AG04449 (cell line): ENCODE measurements at regions not wholly inside any gene's neighbourhood (a gene's known extent, or its start where the extent isn't known, plus 50 kb on each side); places are given as distances from the start of the nearest gene placed in this dataset.

Experiments
- CTCF ChIA-PET: fragments of 350-600 bp; formaldehyde crosslinking; extraction: SDS; loops from one replicate; lab custom pipeline; 2021; ENCODE audit warnings: antibody characterized with exemption; lab: Yijun Ruan, JAX
- POLR2A ChIA-PET: fragments of 400-600, 350-600 bp; formaldehyde crosslinking; extraction: SDS; loops from one replicate; lab custom pipeline; 2020; ENCODE audit warnings: antibody characterized with exemption, inconsistent platforms; lab: Yijun Ruan, JAX
- DNase-seq: peaks from one replicate; pipeline ENCODE4 v3.0.0-alpha.2; 2010; ENCODE audit warnings: low read depth, low spot score
- H3K4me3 ChIP-seq: 2 replicates; pipeline ENCODE4 v1.5.1; 2011; ENCODE audit warnings: low read depth, mild to moderate bottlenecking, control low read depth, low read length
- TF ChIP-seq, protein P1 (sequence below): IDR thresholded peaks from one replicate; pipeline ENCODE4 v1.5.1; 2011; ENCODE audit warnings: mild to moderate bottlenecking, moderate library complexity, low read length, control low read depth, inconsistent platforms; ENCODE audit not compliant: insufficient read depth; ENCODE audit errors: missing control alignments

DNA sequence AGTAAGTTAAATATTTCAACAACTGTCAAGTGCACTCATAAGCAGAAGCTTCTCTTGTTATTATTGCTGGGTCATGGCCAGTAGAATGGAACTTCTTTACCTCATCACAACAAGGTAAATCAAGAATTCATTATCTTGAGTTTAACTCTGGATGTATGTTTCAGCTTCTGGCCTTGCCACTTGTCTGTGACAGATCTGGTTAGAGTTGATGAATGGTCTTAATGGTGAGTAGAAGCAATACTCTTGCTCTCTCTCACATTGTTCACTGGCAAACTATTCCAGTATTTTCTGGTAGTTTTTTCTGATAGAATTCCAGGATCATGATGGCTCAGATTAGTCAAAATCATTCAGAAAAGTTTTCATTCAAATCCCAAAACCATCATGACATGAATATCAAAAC lies 51.3 kb upstream of the NR4A2 start:
- no peak for DNase-seq
- ChIA-PET CTCF (interaction anchor here (1.0 kb wide), 1 partner anchor 810 kb away, joined by 3 read pairs; no protein-coding TSS in a partner anchor), POLR2A (no interaction called here)
- H3K4me3 ChIP-seq = no peak overlapping the region
- TF ChIP-seq, protein P1, sequence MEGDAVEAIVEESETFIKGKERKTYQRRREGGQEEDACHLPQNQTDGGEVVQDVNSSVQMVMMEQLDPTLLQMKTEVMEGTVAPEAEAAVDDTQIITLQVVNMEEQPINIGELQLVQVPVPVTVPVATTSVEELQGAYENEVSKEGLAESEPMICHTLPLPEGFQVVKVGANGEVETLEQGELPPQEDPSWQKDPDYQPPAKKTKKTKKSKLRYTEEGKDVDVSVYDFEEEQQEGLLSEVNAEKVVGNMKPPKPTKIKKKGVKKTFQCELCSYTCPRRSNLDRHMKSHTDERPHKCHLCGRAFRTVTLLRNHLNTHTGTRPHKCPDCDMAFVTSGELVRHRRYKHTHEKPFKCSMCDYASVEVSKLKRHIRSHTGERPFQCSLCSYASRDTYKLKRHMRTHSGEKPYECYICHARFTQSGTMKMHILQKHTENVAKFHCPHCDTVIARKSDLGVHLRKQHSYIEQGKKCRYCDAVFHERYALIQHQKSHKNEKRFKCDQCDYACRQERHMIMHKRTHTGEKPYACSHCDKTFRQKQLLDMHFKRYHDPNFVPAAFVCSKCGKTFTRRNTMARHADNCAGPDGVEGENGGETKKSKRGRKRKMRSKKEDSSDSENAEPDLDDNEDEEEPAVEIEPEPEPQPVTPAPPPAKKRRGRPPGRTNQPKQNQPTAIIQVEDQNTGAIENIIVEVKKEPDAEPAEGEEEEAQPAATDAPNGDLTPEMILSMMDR = no peak

DNA sequence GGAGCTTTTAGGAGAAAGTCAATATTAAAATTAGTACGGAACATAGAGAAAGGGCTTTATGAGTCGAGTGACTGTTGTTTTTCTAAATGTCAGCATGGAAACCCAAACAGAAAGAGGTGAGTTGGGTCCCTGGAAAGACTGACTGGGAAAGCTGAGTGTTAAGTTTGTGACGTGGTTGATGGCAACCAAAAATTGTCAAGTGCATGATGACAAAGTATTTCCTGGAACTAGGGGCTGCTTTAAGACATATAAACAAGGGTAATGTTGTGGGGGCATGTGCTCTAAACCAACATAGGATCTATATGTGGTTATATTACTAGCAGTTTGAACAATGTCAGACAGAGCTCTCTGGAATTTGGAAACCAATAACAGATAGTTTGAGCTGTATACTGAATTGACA lies 50.9 kb upstream of the GPD2 start:
- DNase-seq = no peak
- TF ChIP-seq, protein P1 = no peak
- H3K4me3 ChIP-seq = no peak overlapping the region
- POLR2A ChIA-PET = no interaction called here
- CTCF ChIA-PET = no interaction called here
